Liver (tissue), 8 donors: ENCODE measurements at regions not wholly inside any gene's neighbourhood (a gene's known extent, or its start where the extent isn't known, plus 50 kb on each side); places are given as distances from the start of the nearest gene placed in this dataset.

Experiments used
- DNase-seq: peaks from one replicate; pipeline ENCODE4 v3.0.0-alpha.2; 2017; ENCODE audit warnings: low spot score
- H3K27ac ChIP-seq, 2 donors: one replicate each; pipeline ENCODE4 v1.7.0; 2013; ENCODE audit warnings: inconsistent platforms in 2 of 2, low read length in 2 of 2, control low read depth in 1 of 2, low read depth in 1 of 2, mild to moderate bottlenecking in 1 of 2
- H3K27me3 ChIP-seq, 4 donors: one replicate each; pipeline versions ENCODE4 v1.6.1 to v1.7.0; 2013; ENCODE audit warnings: low read length in 3 of 4, inconsistent platforms in 1 of 4, mild to moderate bottlenecking in 1 of 4, moderate library complexity in 1 of 4; ENCODE audit not compliant: control insufficient read depth in 4 of 4, insufficient read depth in 4 of 4
- H3K36me3 ChIP-seq, 4 donors: one replicate each; pipeline versions ENCODE4 v1.6.1 to v1.7.0; 2013; ENCODE audit warnings: low read length in 3 of 4, mild to moderate bottlenecking in 3 of 4, low read depth in 1 of 4, moderate library complexity in 1 of 4; ENCODE audit not compliant: control insufficient read depth in 4 of 4, insufficient read depth in 3 of 4
- H3K4me1 ChIP-seq, 4 donors: one replicate each; pipeline versions ENCODE4 v1.6.1 to v1.7.0; 2013; ENCODE audit warnings: low read length in 3 of 4, mild to moderate bottlenecking in 3 of 4, moderate library complexity in 1 of 4; ENCODE audit not compliant: control insufficient read depth in 4 of 4, insufficient read depth in 4 of 4
- H3K4me3 ChIP-seq, 3 donors: one replicate each; pipeline versions ENCODE4 v1.6.1 to v1.7.0; 2013; ENCODE audit warnings: low read length in 3 of 3, control low read depth in 1 of 3, low read depth in 1 of 3, mild to moderate bottlenecking in 1 of 3
- H3K9ac ChIP-seq, 2 donors: one replicate each; pipeline ENCODE4 v1.7.0; 2013; ENCODE audit warnings: low read length in 2 of 2, mild to moderate bottlenecking in 2 of 2, moderate library complexity in 2 of 2, control low read depth in 1 of 2, low read depth in 1 of 2
- H3K9me3 ChIP-seq, 4 donors: one replicate each; pipeline versions ENCODE4 v1.6.1 to v1.7.0; 2013; ENCODE audit warnings: low read length in 3 of 4; ENCODE audit not compliant: control insufficient read depth in 4 of 4
- ATF3 ChIP-seq: IDR thresholded peaks from 2 replicates; pipeline ENCODE4 v1.6.1; 2016; ENCODE audit warnings: antibody characterized with exemption
- CTCF ChIP-seq: fragments of 150-350 bp; IDR thresholded peaks from 2 replicates; pipeline ENCODE4 v1.5.1; 2017; ENCODE audit warnings: improper control_type of control experiment, low read depth, low read length; ENCODE audit not compliant: missing input control
- EGR1 ChIP-seq, 2 donors: IDR thresholded peaks; 2 replicates each; pipeline ENCODE4 v1.6.1; 2016 to 2018; ENCODE audit warnings: antibody characterized with exemption in 2 of 2, low read depth in 2 of 2
- FOXA1 ChIP-seq: IDR thresholded peaks from 2 replicates; pipeline ENCODE4 v1.6.1; 2016; ENCODE audit warnings: antibody characterized with exemption
- FOXA2 ChIP-seq: IDR thresholded peaks from 2 replicates; pipeline ENCODE4 v1.6.1; 2016; ENCODE audit warnings: antibody characterized with exemption
- HNF4A ChIP-seq, 2 donors: conservative IDR thresholded peaks; 2 replicates each; pipeline ENCODE4 v1.6.1; 2016; ENCODE audit warnings: antibody characterized with exemption in 2 of 2, mild to moderate bottlenecking in 2 of 2
- JUND ChIP-seq, 2 donors: IDR thresholded peaks; 2 replicates each; pipeline ENCODE4 v1.6.1; 2016; ENCODE audit warnings: antibody characterized with exemption in 2 of 2
- NR2F2 ChIP-seq: IDR thresholded peaks from 2 replicates; pipeline ENCODE4 v1.6.1; 2016; ENCODE audit warnings: antibody characterized with exemption
- RAD21 ChIP-seq, 2 donors: IDR thresholded peaks; 2 replicates each; pipeline ENCODE4 v1.6.1; 2016; ENCODE audit warnings: antibody characterized with exemption in 2 of 2, mild to moderate bottlenecking in 2 of 2
- REST ChIP-seq: IDR thresholded peaks from 2 replicates; pipeline ENCODE4 v1.6.1; 2016; ENCODE audit warnings: antibody characterized with exemption, mild to moderate bottlenecking
- RXRA ChIP-seq, 2 donors: IDR thresholded peaks; 2 replicates each; pipeline ENCODE4 v1.6.1; 2017 to 2018; ENCODE audit warnings: antibody characterized with exemption in 2 of 2, mild to moderate bottlenecking in 1 of 2
- SP1 ChIP-seq: IDR thresholded peaks from 2 replicates; pipeline ENCODE4 v1.6.1; 2018; ENCODE audit warnings: antibody characterized with exemption, mild to moderate bottlenecking
- TAF1 ChIP-seq: conservative IDR thresholded peaks from 2 replicates; pipeline ENCODE4 v1.6.1; 2016; ENCODE audit warnings: antibody characterized with exemption, mild to moderate bottlenecking
- YY1 ChIP-seq: IDR thresholded peaks from 2 replicates; pipeline ENCODE4 v1.6.1; 2016; ENCODE audit warnings: antibody characterized with exemption, mild to moderate bottlenecking
- ZBTB33 ChIP-seq: IDR thresholded peaks from 2 replicates; pipeline ENCODE4 v1.6.1; 2016; ENCODE audit warnings: antibody characterized with exemption
- WGBS: extraction: QIAGEN DNeasy Blood & Tissue Kit; methylation state at CpG from one replicate; pipeline ENCODE4 v1.1.7; 2013; 5-methylcytosine and 5-hydroxymethylcytosine counted together
- donor health status: healthy.
- donor health status: healthy.
- donor health status: healthy.
- donor health status: healthy.
- donor health status: healthy.

GRCh38 chr14:56422703-56423213 is 156.8 kb upstream of the TMEM260 start:
- no peak for DNase-seq
- Histone ChIP-seq H3K36me3 (no peaks in the 10 kb centered on the region), H3K9me3 (peaks cover 0 to 3% (median 0%) of the 10 kb centered on the region in 4 donors), H3K27ac (no peak overlapping the region), H3K9ac (no peak overlapping the region), H3K4me1 (no peaks in the 10 kb centered on the region), H3K27me3 (peaks cover 0 to 2% (median 0%) of the 10 kb centered on the region in 4 donors), H3K4me3 (no peak overlapping the region)
- TF ChIP-seq TAF1 (no peak), RAD21 (IDR thresholded peaks at IDR 0.05) (peak; percentile 75 to 83), CTCF (peak; percentile 48), ZBTB33 (no peak)
- WGBS, result 11% methylated on average over 1 of the region's 1 CpG

GRCh38 chr14:56423544-56423943 is 156.1 kb upstream of the TMEM260 start:
- no peak for TF ChIP-seq REST
- Histone ChIP-seq H3K4me3 (no peak overlapping the region), H3K27me3 (peaks cover 0 to 2% (median 0%) of the 10 kb centered on the region in 4 donors), H3K9me3 (peaks cover 0 to 3% (median 0%) of the 10 kb centered on the region in 4 donors), H3K27ac (no peak overlapping the region), H3K4me1 (no peaks in the 10 kb centered on the region), H3K9ac (no peak overlapping the region), H3K36me3 (no peaks in the 10 kb centered on the region)
- 46% methylated on average over 2 of the region's 2 CpGs for WGBS
- no peak for DNase-seq

GRCh38 chr14:56431013-56431412 is 148.6 kb upstream of the TMEM260 start:
- no peak overlapping the region for H3K9ac ChIP-seq
- H3K27ac ChIP-seq, result no peak overlapping the region
- no peaks in the 10 kb centered on the region for H3K4me1 ChIP-seq
- no peaks in the 10 kb centered on the region for H3K9me3 ChIP-seq
- H3K36me3 ChIP-seq, result no peaks in the 10 kb centered on the region
- whole genome bisulfite sequencing, result 49% methylated on average over 4 of the region's 4 CpGs
- no peak for DNase-seq
- no peak overlapping the region for H3K4me3 ChIP-seq
- no peaks in the 10 kb centered on the region for H3K27me3 ChIP-seq
- no peak for TF ChIP-seq FOXA1
- no peak for TF ChIP-seq NR2F2
- TF ChIP-seq RAD21 (IDR thresholded peaks at IDR 0.05), result no peak
- no peak for TF ChIP-seq EGR1 (IDR thresholded peaks at IDR 0.05; ENCODE audit: low read depth in 2 of 2)
- TF ChIP-seq RXRA (IDR thresholded peaks at IDR 0.05), result no peak
- TF ChIP-seq JUND (IDR thresholded peaks at IDR 0.05), result no peak
- TF ChIP-seq FOXA2, result no peak
- no peak for TF ChIP-seq ATF3
- no peak for TF ChIP-seq HNF4A (conservative IDR thresholded peaks at IDR 0.05)
- no peak for TF ChIP-seq REST
- no peak for TF ChIP-seq YY1
- no peak for TF ChIP-seq TAF1
- TF ChIP-seq ZBTB33, result no peak
- TF ChIP-seq SP1, result no peak
